Cardiac septum (tissue), 1 donor: ENCODE measurements at regions not wholly inside any gene's neighbourhood (a gene's known extent, or its start where the extent isn't known, plus 50 kb on each side); places are given as distances from the start of the nearest gene placed in this dataset.

Experiments
- DNase-seq: peaks from one replicate; pipeline ENCODE4 v3.0.0-alpha.2; 2020; ENCODE audit warnings: low spot score
- intact Hi-C: fragments of 100-400 bp; cut with DNase I; formaldehyde crosslinking; loops from one replicate; pipeline ENCODE4 v1.14.0; 2022
- donor health status: DM: no; HTN: no; CAD: no.

GRCh38 chr12:65540140-65540539 is 261.7 kb downstream of the MSRB3 start:
- intact Hi-C loops: no loop called here
- no peak for DNase-seq

GRCh38 chr12:65546528-65546927 is 268.0 kb downstream of the MSRB3 start:
- intact Hi-C loops: no loop called here
- DNase-seq: no peak

- DNase-seq: peak; percentile 86
- intact Hi-C loops: loop anchor here (5.0 kb wide), 2 partner anchors 130 to 530 kb away; no protein-coding TSS in a partner anchor
These were observed 267.4 kb upstream of the HMGA2 start for GRCh38 chr12:65556676-65557437.

- intact Hi-C loops: loop anchor here (5.0 kb wide), 2 partner anchors 130 to 530 kb away; no protein-coding TSS in a partner anchor
- DNase-seq: no peak
These were observed 266.7 kb upstream of the HMGA2 start for GRCh38 chr12:65557438-65558181.

- no peak for DNase-seq
- intact Hi-C loops: loop anchor here (5.0 kb wide), 1 partner anchor 42 kb away; no protein-coding TSS in a partner anchor
These were observed 264.0 kb upstream of the HMGA2 start for GRCh38 chr12:65560286-65560685.

GRCh38 chr12:65561798-65562382 is 262.4 kb upstream of the HMGA2 start:
- intact Hi-C loops: loop anchor here (5.0 kb wide), 1 partner anchor 40 kb away; no protein-coding TSS in a partner anchor
- DNase-seq: no peak

GRCh38 chr12:65565601-65566560 is 258.4 kb upstream of the HMGA2 start:
- DNase-seq: no peak
- intact Hi-C loops: no loop called here

- intact Hi-C loops: no loop called here
- no peak for DNase-seq
These were observed 257.5 kb upstream of the HMGA2 start for GRCh38 chr12:65566751-65567150.

- DNase-seq: no peak
- intact Hi-C loops: no loop called here
These were observed 256.5 kb upstream of the HMGA2 start for GRCh38 chr12:65567820-65568219.

- no peak for DNase-seq
- intact Hi-C loops: no loop called here
These were observed 255.8 kb upstream of the HMGA2 start for GRCh38 chr12:65568517-65568916.

GRCh38 chr12:65570451-65571130 is 253.7 kb upstream of the HMGA2 start:
- intact Hi-C loops: loop anchor here (2.0 kb wide), 1 partner anchor 22 kb away; no protein-coding TSS in a partner anchor
- no peak for DNase-seq

GRCh38 chr12:65574867-65575266 is 249.4 kb upstream of the HMGA2 start:
- no peak for DNase-seq
- intact Hi-C loops: no loop called here

- intact Hi-C loops: no loop called here
- DNase-seq: no peak
These were observed 240.3 kb upstream of the HMGA2 start for GRCh38 chr12:65584016-65584415.

GRCh38 chr12:65585648-65586602 is 238.4 kb upstream of the HMGA2 start:
- intact Hi-C loops: no loop called here

GRCh38 chr12:65586796-65587195 is 237.5 kb upstream of the HMGA2 start:
- no peak for DNase-seq

More at GRCh38 chr12:65585648-65586602, 238.4 kb upstream of the HMGA2 start:
- no peak for DNase-seq

GRCh38 chr12:65590318-65590717 is 234.0 kb upstream of the HMGA2 start:
- intact Hi-C loops: no loop called here
- no peak for DNase-seq

More at GRCh38 chr12:65586796-65587195, 237.5 kb upstream of the HMGA2 start:
- intact Hi-C loops: no loop called here

- no peak for DNase-seq
- intact Hi-C loops: loop anchor here (2.0 kb wide), 1 partner anchor 22 kb away; no protein-coding TSS in a partner anchor
These were observed 231.9 kb upstream of the HMGA2 start for GRCh38 chr12:65592416-65592815.
